HEK293 (cell line): ENCODE measurements at regions not wholly inside any gene's neighbourhood (a gene's known extent, or its start where the extent isn't known, plus 50 kb on each side); places are given as distances from the start of the nearest gene placed in this dataset.

ENCODE experiments used
- CTCF ChIA-PET: fragments of 350-600 bp; formaldehyde crosslinking; extraction: SDS; loops from one replicate; lab custom pipeline; 2021; ENCODE audit warnings: antibody characterized with exemption; lab: Yijun Ruan, JAX
- POLR2A ChIA-PET: fragments of 300-600 bp; formaldehyde crosslinking; extraction: SDS; loops from one replicate; lab custom pipeline; 2020; ENCODE audit warnings: antibody characterized with exemption, inconsistent platforms; lab: Yijun Ruan, JAX
- H3K27ac ChIP-seq: fragments of 200-500 bp; sonication (Bioruptor generic); 2 replicates; pipeline ENCODE4 v1.5.1; 2014; ENCODE audit warnings: low read depth, low read length, control low read depth, inconsistent platforms; ENCODE audit errors: extremely low read depth
- H3K36me3 ChIP-seq, 2 experiments: fragments of 200-500 bp in 1 of 2; sonication (Bioruptor generic) in 1 of 2; 1 replicate in 1 of 2; 2 replicates in 1 of 2; pipeline ENCODE4 v1.5.1; 2014 to 2017; ENCODE audit warnings: inconsistent platforms in 2 of 2, low read length in 2 of 2; ENCODE audit not compliant: control insufficient read depth in 2 of 2, insufficient read depth in 1 of 2
- H3K4me1 ChIP-seq: fragments of 200-500 bp; sonication (Bioruptor generic); 2 replicates; pipeline ENCODE4 v1.5.1; 2014; ENCODE audit warnings: mild to moderate bottlenecking, low read length, inconsistent platforms; ENCODE audit not compliant: control insufficient read depth, insufficient read depth
- H3K4me3 ChIP-seq: 2 replicates; pipeline ENCODE4 v1.5.1; 2011; ENCODE audit warnings: low read depth, mild to moderate bottlenecking, control low read depth, low read length, moderate library complexity
- H3K9me3 ChIP-seq: fragments of 200-500 bp; sonication (Bioruptor generic); 2 replicates; pipeline ENCODE4 v1.5.1; 2014; ENCODE audit warnings: low read depth, low read length, inconsistent platforms; ENCODE audit not compliant: control insufficient read depth, insufficient read depth
- GLIS1 ChIP-seq: fragments of 450-650 bp; formaldehyde crosslinking; IDR thresholded peaks from 2 replicates; pipeline ENCODE4 v1.5.1; 2016; ENCODE audit warnings: missing biosample characterization, missing genetic modification characterization
- GLIS2 ChIP-seq: fragments of 450-650 bp; formaldehyde crosslinking; IDR thresholded peaks from 2 replicates; pipeline ENCODE4 v1.5.1; 2016; ENCODE audit warnings: missing biosample characterization, missing genetic modification characterization
- ZBTB48 ChIP-seq: fragments of 450-650 bp; formaldehyde crosslinking; IDR thresholded peaks from 2 replicates; pipeline ENCODE4 v1.5.1; 2016; ENCODE audit warnings: missing biosample characterization, missing genetic modification characterization
- ZNF112 ChIP-seq: fragments of 450-650 bp; formaldehyde crosslinking; IDR thresholded peaks from 2 replicates; pipeline ENCODE4 v1.5.0; 2017; ENCODE audit warnings: missing biosample characterization, missing genetic modification characterization
- ZNF174 ChIP-seq: fragments of 450-650 bp; formaldehyde crosslinking; IDR thresholded peaks from 2 replicates; pipeline ENCODE4 v1.5.0; 2017; ENCODE audit warnings: missing biosample characterization, mild to moderate bottlenecking, missing genetic modification characterization
- ZNF202 ChIP-seq: fragments of 450-650 bp; formaldehyde crosslinking; IDR thresholded peaks from 2 replicates; pipeline ENCODE4 v1.5.1; 2016; ENCODE audit warnings: missing biosample characterization, missing genetic modification characterization, borderline replicate concordance
- ZNF292 ChIP-seq: fragments of 450-650 bp; formaldehyde crosslinking; IDR thresholded peaks from 2 replicates; pipeline ENCODE4 v1.5.1; 2016; ENCODE audit warnings: low read depth, missing biosample characterization, missing genetic modification characterization, borderline replicate concordance
- ZNF571 ChIP-seq: fragments of 450-650 bp; formaldehyde crosslinking; IDR thresholded peaks from 2 replicates; pipeline ENCODE4 v1.5.0; 2017; ENCODE audit warnings: missing biosample characterization, missing genetic modification characterization
- ZNF654 ChIP-seq: fragments of 450-650 bp; formaldehyde crosslinking; IDR thresholded peaks from 2 replicates; pipeline ENCODE4 v1.5.1; 2016; ENCODE audit warnings: low read depth, missing biosample characterization, missing genetic modification characterization
- ZNF658 ChIP-seq: fragments of 450-650 bp; formaldehyde crosslinking; IDR thresholded peaks from 2 replicates; pipeline ENCODE4; 2016; ENCODE audit warnings: missing biosample characterization, missing genetic modification characterization
- ZNF830 ChIP-seq: fragments of 450-650 bp; IDR thresholded peaks from 2 replicates; pipeline ENCODE4 v1.5.0; 2018; ENCODE audit warnings: missing biosample characterization, missing genetic modification characterization, low read depth, mild to moderate bottlenecking, moderate library complexity
- ZSCAN23 ChIP-seq: fragments of 450-650 bp; formaldehyde crosslinking; IDR thresholded peaks from 2 replicates; pipeline ENCODE4 v1.5.1; 2016; ENCODE audit warnings: missing biosample characterization, missing genetic modification characterization
- TF ChIP-seq, protein P1 (sequence below): fragments of 450-650 bp; formaldehyde crosslinking; IDR thresholded peaks from 2 replicates; pipeline ENCODE4 v1.5.1; 2016; ENCODE audit warnings: missing biosample characterization, missing genetic modification characterization
- TF ChIP-seq, protein P2 (sequence below): fragments of 450-650 bp; formaldehyde crosslinking; conservative IDR thresholded peaks from 2 replicates; pipeline ENCODE4 v1.5.1; 2016; ENCODE audit warnings: low read depth, missing biosample characterization, missing genetic modification characterization
- TF ChIP-seq, protein P3 (sequence below): fragments of 450-650 bp; formaldehyde crosslinking; IDR thresholded peaks from 2 replicates; pipeline ENCODE4 v1.5.1; 2016; ENCODE audit warnings: missing biosample characterization, missing genetic modification characterization
- TF ChIP-seq, protein P4 (sequence below): fragments of 450-650 bp; formaldehyde crosslinking; IDR thresholded peaks from 2 replicates; pipeline ENCODE4 v1.5.1; 2016; ENCODE audit warnings: missing biosample characterization, missing genetic modification characterization
- TF ChIP-seq, protein P5 (sequence below): fragments of 450-650 bp; formaldehyde crosslinking; IDR thresholded peaks from 2 replicates; pipeline ENCODE4 v1.5.1; 2016; ENCODE audit warnings: missing biosample characterization, missing genetic modification characterization
- TF ChIP-seq, protein P6 (sequence below): fragments of 450-650 bp; formaldehyde crosslinking; IDR thresholded peaks from 2 replicates; pipeline ENCODE4 v1.5.1; 2016; ENCODE audit warnings: missing biosample characterization, missing genetic modification characterization
- TF ChIP-seq, protein P7 (sequence below): fragments of 450-650 bp; formaldehyde crosslinking; IDR thresholded peaks from 2 replicates; pipeline ENCODE4 v1.5.1; 2016; ENCODE audit warnings: missing biosample characterization, missing genetic modification characterization, borderline replicate concordance
- TF ChIP-seq, protein P8 (sequence below): sonication (generic); formaldehyde crosslinking; IDR thresholded peaks from 2 replicates; pipeline ENCODE4 v1.8.1; 2022; ENCODE audit warnings: mild to moderate bottlenecking, moderate library complexity, missing genetic modification reagents

DNA sequence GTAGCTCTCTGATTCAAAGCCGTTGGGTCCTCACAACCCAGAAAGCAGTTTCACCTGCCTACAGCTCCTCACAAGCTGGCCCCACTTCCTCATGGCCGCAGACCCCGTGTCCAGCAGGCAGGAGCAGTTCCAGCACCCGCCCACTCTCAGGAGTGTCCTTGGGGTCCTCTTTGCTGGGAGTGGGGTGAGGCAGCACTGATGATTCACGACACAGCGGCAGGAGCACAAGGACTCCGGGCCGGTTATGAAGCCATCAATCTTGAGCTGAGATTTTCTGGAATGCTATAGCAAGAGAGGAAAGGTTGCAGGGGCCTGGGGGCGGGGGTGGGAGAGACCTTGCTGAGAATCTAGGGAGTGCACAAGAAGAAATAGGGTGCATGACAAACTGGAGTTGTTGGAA, 311.2 kb downstream of the NXPE2 start:
- H3K27ac ChIP-seq, result no peak overlapping the region
- ChIA-PET CTCF (no interaction called here), POLR2A (no interaction called here)
- H3K36me3 ChIP-seq, result no peaks in the 10 kb centered on the region
- H3K4me3 ChIP-seq, result no peak overlapping the region
- no peaks in the 10 kb centered on the region for H3K4me1 ChIP-seq
- no peaks in the 10 kb centered on the region for H3K9me3 ChIP-seq
- TF ChIP-seq ZNF202 (tag by site-specific recombination) (no peak), GLIS1 (tag by site-specific recombination) (no peak), ZNF174 (tag by site-specific recombination) (no peak), GLIS2 (no peak), ZNF112 (no peak), ZNF658 (no peak), ZNF830 (tag by site-specific recombination) (no peak), ZNF571 (no peak), ZBTB48 (no peak), ZNF292 (tag by site-specific recombination) (no peak), ZSCAN23 (no peak), ZNF654 (tag by site-specific recombination) (no peak)
- TF ChIP-seq, protein P1, sequence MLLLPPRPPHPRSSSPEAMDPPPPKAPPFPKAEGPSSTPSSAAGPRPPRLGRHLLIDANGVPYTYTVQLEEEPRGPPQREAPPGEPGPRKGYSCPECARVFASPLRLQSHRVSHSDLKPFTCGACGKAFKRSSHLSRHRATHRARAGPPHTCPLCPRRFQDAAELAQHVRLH (tag by site-specific recombination), result no peak
- TF ChIP-seq, protein P2, sequence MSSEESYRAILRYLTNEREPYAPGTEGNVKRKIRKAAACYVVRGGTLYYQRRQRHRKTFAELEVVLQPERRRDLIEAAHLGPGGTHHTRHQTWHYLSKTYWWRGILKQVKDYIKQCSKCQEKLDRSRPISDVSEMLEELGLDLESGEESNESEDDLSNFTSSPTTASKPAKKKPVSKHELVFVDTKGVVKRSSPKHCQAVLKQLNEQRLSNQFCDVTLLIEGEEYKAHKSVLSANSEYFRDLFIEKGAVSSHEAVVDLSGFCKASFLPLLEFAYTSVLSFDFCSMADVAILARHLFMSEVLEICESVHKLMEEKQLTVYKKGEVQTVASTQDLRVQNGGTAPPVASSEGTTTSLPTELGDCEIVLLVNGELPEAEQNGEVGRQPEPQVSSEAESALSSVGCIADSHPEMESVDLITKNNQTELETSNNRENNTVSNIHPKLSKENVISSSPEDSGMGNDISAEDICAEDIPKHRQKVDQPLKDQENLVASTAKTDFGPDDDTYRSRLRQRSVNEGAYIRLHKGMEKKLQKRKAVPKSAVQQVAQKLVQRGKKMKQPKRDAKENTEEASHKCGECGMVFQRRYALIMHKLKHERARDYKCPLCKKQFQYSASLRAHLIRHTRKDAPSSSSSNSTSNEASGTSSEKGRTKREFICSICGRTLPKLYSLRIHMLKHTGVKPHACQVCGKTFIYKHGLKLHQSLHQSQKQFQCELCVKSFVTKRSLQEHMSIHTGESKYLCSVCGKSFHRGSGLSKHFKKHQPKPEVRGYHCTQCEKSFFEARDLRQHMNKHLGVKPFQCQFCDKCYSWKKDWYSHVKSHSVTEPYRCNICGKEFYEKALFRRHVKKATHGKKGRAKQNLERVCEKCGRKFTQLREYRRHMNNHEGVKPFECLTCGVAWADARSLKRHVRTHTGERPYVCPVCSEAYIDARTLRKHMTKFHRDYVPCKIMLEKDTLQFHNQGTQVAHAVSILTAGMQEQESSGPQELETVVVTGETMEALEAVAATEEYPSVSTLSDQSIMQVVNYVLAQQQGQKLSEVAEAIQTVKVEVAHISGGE (tag by site-specific recombination), result no peak
- TF ChIP-seq, protein P3, sequence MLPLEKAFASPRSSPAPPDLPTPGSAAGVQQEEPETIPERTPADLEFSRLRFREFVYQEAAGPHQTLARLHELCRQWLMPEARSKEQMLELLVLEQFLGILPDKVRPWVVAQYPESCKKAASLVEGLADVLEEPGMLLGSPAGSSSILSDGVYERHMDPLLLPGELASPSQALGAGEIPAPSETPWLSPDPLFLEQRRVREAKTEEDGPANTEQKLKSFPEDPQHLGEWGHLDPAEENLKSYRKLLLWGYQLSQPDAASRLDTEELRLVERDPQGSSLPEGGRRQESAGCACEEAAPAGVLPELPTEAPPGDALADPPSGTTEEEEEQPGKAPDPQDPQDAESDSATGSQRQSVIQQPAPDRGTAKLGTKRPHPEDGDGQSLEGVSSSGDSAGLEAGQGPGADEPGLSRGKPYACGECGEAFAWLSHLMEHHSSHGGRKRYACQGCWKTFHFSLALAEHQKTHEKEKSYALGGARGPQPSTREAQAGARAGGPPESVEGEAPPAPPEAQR (tag by site-specific recombination), result no peak
- TF ChIP-seq, protein P4, sequence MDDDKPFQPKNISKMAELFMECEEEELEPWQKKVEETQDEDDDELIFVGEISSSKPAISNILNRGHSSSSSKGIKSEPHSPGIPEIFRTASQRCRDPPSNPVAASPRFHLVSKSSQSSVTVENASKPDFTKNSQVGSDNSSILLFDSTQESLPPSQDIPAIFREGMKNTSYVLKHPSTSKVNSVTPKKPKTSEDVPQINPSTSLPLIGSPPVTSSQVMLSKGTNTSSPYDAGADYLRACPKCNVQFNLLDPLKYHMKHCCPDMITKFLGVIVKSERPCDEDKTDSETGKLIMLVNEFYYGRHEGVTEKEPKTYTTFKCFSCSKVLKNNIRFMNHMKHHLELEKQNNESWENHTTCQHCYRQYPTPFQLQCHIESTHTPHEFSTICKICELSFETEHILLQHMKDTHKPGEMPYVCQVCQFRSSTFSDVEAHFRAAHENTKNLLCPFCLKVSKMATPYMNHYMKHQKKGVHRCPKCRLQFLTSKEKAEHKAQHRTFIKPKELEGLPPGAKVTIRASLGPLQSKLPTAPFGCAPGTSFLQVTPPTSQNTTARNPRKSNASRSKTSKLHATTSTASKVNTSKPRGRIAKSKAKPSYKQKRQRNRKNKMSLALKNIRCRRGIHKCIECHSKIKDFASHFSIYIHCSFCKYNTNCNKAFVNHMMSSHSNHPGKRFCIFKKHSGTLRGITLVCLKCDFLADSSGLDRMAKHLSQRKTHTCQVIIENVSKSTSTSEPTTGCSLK (tag by site-specific recombination), result no peak
- TF ChIP-seq, protein P5, sequence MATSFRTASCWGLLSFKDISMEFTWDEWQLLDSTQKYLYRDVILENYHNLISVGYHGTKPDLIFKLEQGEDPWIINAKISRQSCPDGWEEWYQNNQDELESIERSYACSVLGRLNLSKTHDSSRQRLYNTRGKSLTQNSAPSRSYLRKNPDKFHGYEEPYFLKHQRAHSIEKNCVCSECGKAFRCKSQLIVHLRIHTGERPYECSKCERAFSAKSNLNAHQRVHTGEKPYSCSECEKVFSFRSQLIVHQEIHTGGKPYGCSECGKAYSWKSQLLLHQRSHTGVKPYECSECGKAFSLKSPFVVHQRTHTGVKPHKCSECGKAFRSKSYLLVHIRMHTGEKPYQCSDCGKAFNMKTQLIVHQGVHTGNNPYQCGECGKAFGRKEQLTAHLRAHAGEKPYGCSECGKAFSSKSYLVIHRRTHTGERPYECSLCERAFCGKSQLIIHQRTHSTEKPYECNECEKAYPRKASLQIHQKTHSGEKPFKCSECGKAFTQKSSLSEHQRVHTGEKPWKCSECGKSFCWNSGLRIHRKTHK (tag by site-specific recombination), result no peak
- TF ChIP-seq, protein P6, sequence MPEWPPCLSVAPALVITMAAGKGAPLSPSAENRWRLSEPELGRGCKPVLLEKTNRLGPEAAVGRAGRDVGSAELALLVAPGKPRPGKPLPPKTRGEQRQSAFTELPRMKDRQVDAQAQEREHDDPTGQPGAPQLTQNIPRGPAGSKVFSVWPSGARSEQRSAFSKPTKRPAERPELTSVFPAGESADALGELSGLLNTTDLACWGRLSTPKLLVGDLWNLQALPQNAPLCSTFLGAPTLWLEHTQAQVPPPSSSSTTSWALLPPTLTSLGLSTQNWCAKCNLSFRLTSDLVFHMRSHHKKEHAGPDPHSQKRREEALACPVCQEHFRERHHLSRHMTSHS (tag by site-specific recombination), result no peak
- TF ChIP-seq, protein P7, sequence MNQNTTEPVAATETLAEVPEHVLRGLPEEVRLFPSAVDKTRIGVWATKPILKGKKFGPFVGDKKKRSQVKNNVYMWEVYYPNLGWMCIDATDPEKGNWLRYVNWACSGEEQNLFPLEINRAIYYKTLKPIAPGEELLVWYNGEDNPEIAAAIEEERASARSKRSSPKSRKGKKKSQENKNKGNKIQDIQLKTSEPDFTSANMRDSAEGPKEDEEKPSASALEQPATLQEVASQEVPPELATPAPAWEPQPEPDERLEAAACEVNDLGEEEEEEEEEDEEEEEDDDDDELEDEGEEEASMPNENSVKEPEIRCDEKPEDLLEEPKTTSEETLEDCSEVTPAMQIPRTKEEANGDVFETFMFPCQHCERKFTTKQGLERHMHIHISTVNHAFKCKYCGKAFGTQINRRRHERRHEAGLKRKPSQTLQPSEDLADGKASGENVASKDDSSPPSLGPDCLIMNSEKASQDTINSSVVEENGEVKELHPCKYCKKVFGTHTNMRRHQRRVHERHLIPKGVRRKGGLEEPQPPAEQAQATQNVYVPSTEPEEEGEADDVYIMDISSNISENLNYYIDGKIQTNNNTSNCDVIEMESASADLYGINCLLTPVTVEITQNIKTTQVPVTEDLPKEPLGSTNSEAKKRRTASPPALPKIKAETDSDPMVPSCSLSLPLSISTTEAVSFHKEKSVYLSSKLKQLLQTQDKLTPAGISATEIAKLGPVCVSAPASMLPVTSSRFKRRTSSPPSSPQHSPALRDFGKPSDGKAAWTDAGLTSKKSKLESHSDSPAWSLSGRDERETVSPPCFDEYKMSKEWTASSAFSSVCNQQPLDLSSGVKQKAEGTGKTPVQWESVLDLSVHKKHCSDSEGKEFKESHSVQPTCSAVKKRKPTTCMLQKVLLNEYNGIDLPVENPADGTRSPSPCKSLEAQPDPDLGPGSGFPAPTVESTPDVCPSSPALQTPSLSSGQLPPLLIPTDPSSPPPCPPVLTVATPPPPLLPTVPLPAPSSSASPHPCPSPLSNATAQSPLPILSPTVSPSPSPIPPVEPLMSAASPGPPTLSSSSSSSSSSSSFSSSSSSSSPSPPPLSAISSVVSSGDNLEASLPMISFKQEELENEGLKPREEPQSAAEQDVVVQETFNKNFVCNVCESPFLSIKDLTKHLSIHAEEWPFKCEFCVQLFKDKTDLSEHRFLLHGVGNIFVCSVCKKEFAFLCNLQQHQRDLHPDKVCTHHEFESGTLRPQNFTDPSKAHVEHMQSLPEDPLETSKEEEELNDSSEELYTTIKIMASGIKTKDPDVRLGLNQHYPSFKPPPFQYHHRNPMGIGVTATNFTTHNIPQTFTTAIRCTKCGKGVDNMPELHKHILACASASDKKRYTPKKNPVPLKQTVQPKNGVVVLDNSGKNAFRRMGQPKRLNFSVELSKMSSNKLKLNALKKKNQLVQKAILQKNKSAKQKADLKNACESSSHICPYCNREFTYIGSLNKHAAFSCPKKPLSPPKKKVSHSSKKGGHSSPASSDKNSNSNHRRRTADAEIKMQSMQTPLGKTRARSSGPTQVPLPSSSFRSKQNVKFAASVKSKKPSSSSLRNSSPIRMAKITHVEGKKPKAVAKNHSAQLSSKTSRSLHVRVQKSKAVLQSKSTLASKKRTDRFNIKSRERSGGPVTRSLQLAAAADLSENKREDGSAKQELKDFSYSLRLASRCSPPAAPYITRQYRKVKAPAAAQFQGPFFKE (tag by site-specific recombination), result no peak
- TF ChIP-seq, protein P8, sequence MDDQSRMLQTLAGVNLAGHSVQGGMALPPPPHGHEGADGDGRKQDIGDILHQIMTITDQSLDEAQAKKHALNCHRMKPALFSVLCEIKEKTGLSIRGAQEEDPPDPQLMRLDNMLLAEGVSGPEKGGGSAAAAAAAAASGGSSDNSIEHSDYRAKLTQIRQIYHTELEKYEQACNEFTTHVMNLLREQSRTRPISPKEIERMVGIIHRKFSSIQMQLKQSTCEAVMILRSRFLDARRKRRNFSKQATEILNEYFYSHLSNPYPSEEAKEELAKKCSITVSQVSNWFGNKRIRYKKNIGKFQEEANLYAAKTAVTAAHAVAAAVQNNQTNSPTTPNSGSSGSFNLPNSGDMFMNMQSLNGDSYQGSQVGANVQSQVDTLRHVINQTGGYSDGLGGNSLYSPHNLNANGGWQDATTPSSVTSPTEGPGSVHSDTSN (CRISPR knock-in tag), result no peak
- TF ChIP-seq, all 188 proteins: peak for 0
